ENCODE measurements at regions not wholly inside any gene's neighbourhood (a gene's known extent, or its start where the extent isn't known, plus 50 kb on each side); places are given as distances from the start of the nearest gene placed in this dataset.
A peak's percentile ranks its signal among the peaks of the same experiment; 100 is the strongest.

GRCh38 chr7:113806633-113807327 is 112.0 kb downstream of the PPP1R3A start:
- in situ Hi-C loops (cut with MboI; ENCODE audit: low pct_ligation_motif_present in 1 of 4, low pct_unique_long_range_greater_than_20kb in 1 of 4, low sequenced_read_pairs in 3 of 4) (no loop called here), intact Hi-C loops (cut with DNase I; ENCODE audit: low total_unique reads) (no loop called here)
- TF ChIP-seq CTCF (IDR thresholded peaks at IDR 0.05) (no peak), POLR2AphosphoS5 (IDR thresholded peaks at IDR 0.05) (no peak), POLR2A (IDR thresholded peaks at IDR 0.05) (no peak), EP300 (IDR thresholded peaks at IDR 0.05; ENCODE audit: low read depth) (no peak)
- Histone ChIP-seq H3K4me1 (no peaks in the 10 kb centered on the region), H3K27me3 (no peaks in the 10 kb centered on the region), H3K36me3 (no peaks in the 10 kb centered on the region), H3K9me3 (no peaks in the 10 kb centered on the region), H3K27ac (peak overlapping the region in 1 of 4 donors; percentile 31), H3K4me3 (no peak overlapping the region)
- no peak for DNase-seq
- WGBS, 2 donors (ENCODE audit: low coverage in 1 of 2): 83% methylated on average over 7 of the region's 7 CpGs

- Histone ChIP-seq H3K27ac (no peak overlapping the region), H3K9me3 (no peaks in the 10 kb centered on the region), H3K36me3 (no peaks in the 10 kb centered on the region), H3K4me3 (no peak overlapping the region), H3K27me3 (no peaks in the 10 kb centered on the region), H3K4me1 (no peaks in the 10 kb centered on the region)
- no peak for TF ChIP-seq POLR2AphosphoS5 (IDR thresholded peaks at IDR 0.05)
- no peak for TF ChIP-seq POLR2A (IDR thresholded peaks at IDR 0.05)
- no peak for TF ChIP-seq EP300 (IDR thresholded peaks at IDR 0.05; ENCODE audit: low read depth)
- no peak for TF ChIP-seq CTCF (IDR thresholded peaks at IDR 0.05)
- 69 to 85% methylated on average over 1 of the region's 1 CpG for WGBS, 2 donors (ENCODE audit: low coverage in 1 of 2)
- intact Hi-C loops (cut with DNase I; ENCODE audit: low total_unique reads) (no loop called here), in situ Hi-C loops (cut with MboI; ENCODE audit: low pct_ligation_motif_present in 1 of 4, low pct_unique_long_range_greater_than_20kb in 1 of 4, low sequenced_read_pairs in 3 of 4) (no loop called here)
- no peak for DNase-seq
Observed at GRCh38 chr7:113805976-113806375, 112.8 kb downstream of the PPP1R3A start.

- intact Hi-C loops (cut with DNase I; ENCODE audit: low total_unique reads) (no loop called here), in situ Hi-C loops (cut with MboI; ENCODE audit: low pct_ligation_motif_present in 1 of 4, low pct_unique_long_range_greater_than_20kb in 1 of 4, low sequenced_read_pairs in 3 of 4) (no loop called here)
Observed at GRCh38 chr7:113804475-113805095, 114.2 kb downstream of the PPP1R3A start.

GRCh38 chr7:113801751-113802150 is 117.1 kb downstream of the PPP1R3A start:
- H3K36me3 ChIP-seq: no peaks in the 10 kb centered on the region
- TF ChIP-seq POLR2A (IDR thresholded peaks at IDR 0.05) (no peak), CTCF (IDR thresholded peaks at IDR 0.05) (no peak), EP300 (IDR thresholded peaks at IDR 0.05; ENCODE audit: low read depth) (no peak), POLR2AphosphoS5 (IDR thresholded peaks at IDR 0.05) (no peak)
- intact Hi-C loops (cut with DNase I; ENCODE audit: low total_unique reads): no loop called here
- no peaks in the 10 kb centered on the region for H3K9me3 ChIP-seq
- in situ Hi-C loops (cut with MboI; ENCODE audit: low pct_ligation_motif_present in 1 of 4, low pct_unique_long_range_greater_than_20kb in 1 of 4, low sequenced_read_pairs in 3 of 4): no loop called here
- H3K4me3 ChIP-seq: no peak overlapping the region
- no peak overlapping the region for H3K27ac ChIP-seq
- 74 to 79% methylated on average over 1 of the region's 1 CpG for WGBS, 2 donors (ENCODE audit: low coverage in 1 of 2)
- DNase-seq: no peak
- no peaks in the 10 kb centered on the region for H3K4me1 ChIP-seq
- no peaks in the 10 kb centered on the region for H3K27me3 ChIP-seq

More at GRCh38 chr7:113804475-113805095, 114.2 kb downstream of the PPP1R3A start:
- Histone ChIP-seq H3K4me1 (no peaks in the 10 kb centered on the region), H3K36me3 (no peaks in the 10 kb centered on the region), H3K27me3 (no peaks in the 10 kb centered on the region), H3K9me3 (no peaks in the 10 kb centered on the region), H3K27ac (no peak overlapping the region), H3K4me3 (no peak overlapping the region)
- no peak for DNase-seq
- 80 to 89% methylated on average over 3 to 6 of the region's 6 CpGs for WGBS, 2 donors (ENCODE audit: low coverage in 1 of 2)
- TF ChIP-seq CTCF (IDR thresholded peaks at IDR 0.05) (no peak), POLR2A (IDR thresholded peaks at IDR 0.05) (no peak), POLR2AphosphoS5 (IDR thresholded peaks at IDR 0.05) (no peak), EP300 (IDR thresholded peaks at IDR 0.05; ENCODE audit: low read depth) (no peak)

Data from transverse colon (tissue), 4 donors.